Thoracic aorta (tissue), 2 donors: ENCODE measurements at regions not wholly inside any gene's neighbourhood (a gene's known extent, or its start where the extent isn't known, plus 50 kb on each side); places are given as distances from the start of the nearest gene placed in this dataset.

ENCODE experiments used
- ATAC-seq: fragments of 150-250 bp; one replicate; pipeline ENCODE4 v1.8.0; 2017; ENCODE audit warnings: low read depth; ENCODE audit not compliant: insufficient number of reproducible peaks, low FRiP score
- DNase-seq: peaks from one replicate; pipeline ENCODE4 v3.0.0-alpha.2; 2020; ENCODE audit warnings: low spot score
- H3K27ac ChIP-seq, 2 donors: fragments of 200-600 bp; sonication (generic); 1 replicate in 1 of 2; 2 replicates in 1 of 2; pipeline ENCODE4 v1.5.1; 2016; ENCODE audit warnings: mild to moderate bottlenecking in 2 of 2, moderate library complexity in 2 of 2
- H3K27me3 ChIP-seq: fragments of 200-600 bp; sonication (generic); replicated peaks from 2 replicates; pipeline ENCODE4 v1.6.0; 2016; ENCODE audit warnings: mild to moderate bottlenecking; ENCODE audit not compliant: insufficient read depth
- H3K36me3 ChIP-seq: fragments of 200-600 bp; sonication (generic); one replicate; pipeline ENCODE4 v1.5.1; 2016
- H3K4me1 ChIP-seq, 2 donors: fragments of 200-600 bp; sonication (generic); 1 replicate in 1 of 2; 2 replicates in 1 of 2; pipeline versions ENCODE4 v1.5.1 to v1.6.0; 2016; ENCODE audit warnings: low read depth in 2 of 2, mild to moderate bottlenecking in 1 of 2; ENCODE audit not compliant: control insufficient read depth in 1 of 2
- H3K4me3 ChIP-seq: fragments of 200-600 bp; sonication (generic); 2 replicates; pipeline ENCODE4 v1.5.1; 2016; ENCODE audit warnings: mild to moderate bottlenecking
- H3K9me3 ChIP-seq: fragments of 200-600 bp; sonication (generic); 2 replicates; pipeline ENCODE4 v1.5.1; 2016
- TF ChIP-seq, protein P1 (sequence below): fragments of 200-600 bp; sonication (generic); IDR thresholded peaks from one replicate; pipeline ENCODE4 v1.5.1; 2019; ENCODE audit warnings: antibody characterized with exemption

DNA sequence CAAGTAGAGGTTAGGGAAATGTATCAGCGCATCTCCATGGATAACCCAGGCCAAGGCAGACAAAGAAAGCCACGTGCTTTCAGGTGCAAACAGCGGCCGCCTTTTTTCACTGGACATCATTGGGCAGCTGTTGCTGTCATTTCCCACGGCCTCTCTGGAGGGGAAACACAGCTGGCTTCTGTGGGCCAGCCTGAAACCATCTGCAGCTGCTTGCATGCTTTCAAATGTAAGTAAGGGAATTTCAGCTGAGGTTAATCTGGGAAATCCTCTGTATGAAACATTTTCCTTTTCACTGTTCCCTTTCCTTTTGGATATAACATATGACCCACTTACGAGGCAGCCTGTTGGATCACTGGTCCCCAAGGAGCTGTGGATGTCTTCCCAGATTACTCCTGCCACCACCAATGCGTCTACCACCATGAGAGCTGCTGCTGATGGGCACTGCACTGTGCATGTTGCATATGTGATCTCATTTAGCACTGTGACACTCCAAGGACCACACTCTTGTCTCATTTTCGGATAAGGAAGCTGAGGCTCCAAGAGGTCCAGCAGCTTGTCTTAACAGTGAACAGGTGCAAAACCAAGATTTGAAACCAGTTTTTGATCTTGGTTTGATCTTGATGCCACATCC, 106.3 kb downstream of the C9orf152 start:
- Histone ChIP-seq H3K36me3 (no peaks in the 10 kb centered on the region), H3K27ac (no peak overlapping the region), H3K9me3 (no peaks in the 10 kb centered on the region), H3K27me3 (no peaks in the 10 kb centered on the region), H3K4me3 (no peak overlapping the region), H3K4me1 (peaks cover 25 to 53% of the 10 kb centered on the region in 2 donors)
- DNase-seq (no peak), ATAC-seq (no peak)
- TF ChIP-seq, protein P1, sequence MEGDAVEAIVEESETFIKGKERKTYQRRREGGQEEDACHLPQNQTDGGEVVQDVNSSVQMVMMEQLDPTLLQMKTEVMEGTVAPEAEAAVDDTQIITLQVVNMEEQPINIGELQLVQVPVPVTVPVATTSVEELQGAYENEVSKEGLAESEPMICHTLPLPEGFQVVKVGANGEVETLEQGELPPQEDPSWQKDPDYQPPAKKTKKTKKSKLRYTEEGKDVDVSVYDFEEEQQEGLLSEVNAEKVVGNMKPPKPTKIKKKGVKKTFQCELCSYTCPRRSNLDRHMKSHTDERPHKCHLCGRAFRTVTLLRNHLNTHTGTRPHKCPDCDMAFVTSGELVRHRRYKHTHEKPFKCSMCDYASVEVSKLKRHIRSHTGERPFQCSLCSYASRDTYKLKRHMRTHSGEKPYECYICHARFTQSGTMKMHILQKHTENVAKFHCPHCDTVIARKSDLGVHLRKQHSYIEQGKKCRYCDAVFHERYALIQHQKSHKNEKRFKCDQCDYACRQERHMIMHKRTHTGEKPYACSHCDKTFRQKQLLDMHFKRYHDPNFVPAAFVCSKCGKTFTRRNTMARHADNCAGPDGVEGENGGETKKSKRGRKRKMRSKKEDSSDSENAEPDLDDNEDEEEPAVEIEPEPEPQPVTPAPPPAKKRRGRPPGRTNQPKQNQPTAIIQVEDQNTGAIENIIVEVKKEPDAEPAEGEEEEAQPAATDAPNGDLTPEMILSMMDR: no peak

DNA sequence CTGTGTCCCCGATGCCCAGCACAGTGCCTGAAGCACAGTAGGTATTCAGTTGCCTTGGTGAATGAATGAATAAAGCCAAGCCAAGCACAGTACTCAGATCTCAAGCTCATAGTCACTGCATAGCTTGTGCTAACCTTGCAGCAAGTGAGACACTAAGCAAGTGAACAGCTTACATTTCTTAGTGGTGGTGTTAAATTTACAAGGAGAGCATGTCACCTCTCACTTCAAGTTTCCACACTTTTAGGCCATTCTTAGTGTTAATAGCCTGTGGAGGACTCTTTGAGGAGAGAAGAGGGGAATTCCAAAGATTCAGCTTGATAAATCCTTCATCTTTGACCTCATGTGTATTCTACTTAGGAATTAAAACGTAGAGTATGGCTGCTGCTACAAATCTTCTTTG, 104.7 kb downstream of the C9orf152 start:
- peaks cover 25 to 56% of the 10 kb centered on the region in 2 donors for H3K4me1 ChIP-seq
- no peaks in the 10 kb centered on the region for H3K36me3 ChIP-seq
- H3K4me3 ChIP-seq: no peak overlapping the region
- H3K9me3 ChIP-seq: no peaks in the 10 kb centered on the region
- no peak for ATAC-seq
- H3K27ac ChIP-seq: no peak overlapping the region
- TF ChIP-seq, protein P1: no peak
- no peak for DNase-seq
- H3K27me3 ChIP-seq: no peaks in the 10 kb centered on the region

DNA sequence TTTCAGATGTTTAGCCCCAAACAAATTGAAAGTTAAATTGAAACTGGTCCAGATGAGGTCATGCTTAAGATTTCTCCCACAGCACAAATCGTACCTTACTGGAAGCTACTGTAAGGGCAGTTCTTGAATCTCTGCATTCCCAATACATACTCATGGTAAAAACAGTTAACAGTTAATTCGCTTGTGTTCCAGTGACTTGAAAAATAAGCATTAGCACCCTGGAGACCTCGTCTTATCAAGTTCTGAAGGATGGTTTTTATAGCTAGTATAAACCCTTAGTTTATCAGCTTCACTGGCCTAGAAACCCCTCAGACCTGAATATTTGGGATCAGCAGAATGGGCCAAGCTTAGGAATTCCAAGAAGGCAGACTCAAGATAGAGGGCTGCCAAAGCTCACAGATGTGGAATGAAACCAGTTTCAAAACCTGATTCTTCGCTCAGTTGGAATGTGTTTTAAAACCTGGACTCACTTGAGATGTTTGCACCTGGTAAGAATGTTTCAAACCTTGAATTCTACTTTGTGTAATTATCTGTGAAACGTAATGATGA, 103.6 kb downstream of the C9orf152 start:
- peak overlapping the region; percentile 36 to 49 for H3K27ac ChIP-seq
- H3K36me3 ChIP-seq: no peaks in the 10 kb centered on the region
- TF ChIP-seq, protein P1: no peak
- H3K27me3 ChIP-seq: no peaks in the 10 kb centered on the region
- no peaks in the 10 kb centered on the region for H3K9me3 ChIP-seq
- H3K4me1 ChIP-seq: peaks cover 19 to 51% of the 10 kb centered on the region in 2 donors
- H3K4me3 ChIP-seq: no peak overlapping the region
- no peak for ATAC-seq
- no peak for DNase-seq

DNA sequence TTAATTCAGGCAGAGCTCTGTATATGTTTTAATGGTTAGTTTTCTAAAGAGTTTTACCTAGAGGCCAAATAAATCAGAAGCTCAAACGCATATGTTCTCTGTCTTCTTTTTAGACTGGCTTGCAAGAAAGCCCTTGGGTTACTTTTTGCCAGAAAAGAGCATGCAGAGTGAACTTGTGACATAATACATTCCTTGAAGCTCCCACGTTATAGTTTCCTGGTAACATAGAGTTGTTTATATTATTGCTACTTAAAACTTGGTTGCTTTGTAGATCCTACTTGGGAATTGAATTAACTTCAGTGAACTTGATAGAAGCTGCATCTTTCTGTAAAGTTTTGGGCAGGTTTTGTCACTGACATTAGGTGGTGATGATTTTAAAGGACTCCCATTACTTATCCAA, 102.9 kb downstream of the C9orf152 start:
- H3K27ac ChIP-seq: peak overlapping the region in 1 of 2 donors; percentile 49
- H3K4me3 ChIP-seq: no peak overlapping the region
- DNase-seq: no peak
- H3K36me3 ChIP-seq: no peaks in the 10 kb centered on the region
- no peaks in the 10 kb centered on the region for H3K9me3 ChIP-seq
- no peaks in the 10 kb centered on the region for H3K27me3 ChIP-seq
- ATAC-seq: no peak
- TF ChIP-seq, protein P1: no peak
- peaks cover 21 to 54% of the 10 kb centered on the region in 2 donors for H3K4me1 ChIP-seq

- H3K9me3 ChIP-seq: no peaks in the 10 kb centered on the region
- ATAC-seq: no peak
- H3K4me3 ChIP-seq: no peak overlapping the region
- no peaks in the 10 kb centered on the region for H3K27me3 ChIP-seq
- TF ChIP-seq, protein P1: no peak
- H3K36me3 ChIP-seq: no peaks in the 10 kb centered on the region
- no peak overlapping the region for H3K27ac ChIP-seq
- no peak for DNase-seq
- H3K4me1 ChIP-seq: peaks cover 21 to 56% of the 10 kb centered on the region in 2 donors
Measured at GRCh38 chr9:110106661-110107060, 101.3 kb downstream of the C9orf152 start.
